Osteoblast (primary cell): ENCODE measurements at regions not wholly inside any gene's neighbourhood (a gene's known extent, or its start where the extent isn't known, plus 50 kb on each side); places are given as distances from the start of the nearest gene placed in this dataset.

Experiments used
- DNase-seq: peaks from one replicate; pipeline ENCODE4 v3.0.0; 2011; ENCODE audit warnings: low spot score, mixed read lengths; ENCODE audit not compliant: insufficient read length; ENCODE audit errors: missing footprints
- H2AFZ ChIP-seq: 2 replicates; pipeline ENCODE4 v1.6.0; 2011; ENCODE audit warnings: mild to moderate bottlenecking, low read length
- H3K27ac ChIP-seq: 2 replicates; pipeline ENCODE4 v1.5.1; 2011; ENCODE audit warnings: mild to moderate bottlenecking, low read depth, low read length, moderate library complexity
- H3K27me3 ChIP-seq: 2 replicates; pipeline ENCODE4 v1.6.0; 2012; ENCODE audit warnings: mild to moderate bottlenecking, control low read depth, inconsistent platforms, low read length, moderate library complexity; ENCODE audit not compliant: insufficient read depth
- H3K36me3 ChIP-seq: 2 replicates; pipeline ENCODE4 v1.5.1; 2011; ENCODE audit warnings: mild to moderate bottlenecking, low read length, control low read depth, moderate library complexity; ENCODE audit not compliant: insufficient read depth
- H3K4me1 ChIP-seq: 2 replicates; pipeline ENCODE4 v1.5.1; 2011; ENCODE audit warnings: mild to moderate bottlenecking, low read length, control low read depth, moderate library complexity; ENCODE audit not compliant: insufficient read depth
- H3K4me2 ChIP-seq: 2 replicates; pipeline ENCODE4 v1.6.0; 2011; ENCODE audit warnings: mild to moderate bottlenecking, low read length; ENCODE audit not compliant: insufficient read depth
- H3K4me3 ChIP-seq: fragments of 200-600 bp; sonication (generic); 3 replicates; pipeline ENCODE4 v1.5.1; 2012; ENCODE audit warnings: mild to moderate bottlenecking, low read length, inconsistent platforms; ENCODE audit not compliant: insufficient read depth
- H3K79me2 ChIP-seq: 2 replicates; pipeline ENCODE4 v1.6.0; 2012; ENCODE audit warnings: mild to moderate bottlenecking, low read length, control low read depth, inconsistent platforms; ENCODE audit not compliant: insufficient read depth
- H3K9me3 ChIP-seq: 2 replicates; pipeline ENCODE4 v1.5.1; 2011; ENCODE audit warnings: low read depth, low read length, control low read depth
- H4K20me1 ChIP-seq: 2 replicates; pipeline ENCODE4 v1.6.0; 2012; ENCODE audit warnings: mild to moderate bottlenecking, low read length, control low read depth; ENCODE audit not compliant: insufficient read depth
- CTCF ChIP-seq: IDR thresholded peaks from 2 replicates; pipeline ENCODE4 v1.5.1; 2011; ENCODE audit warnings: mild to moderate bottlenecking, low read depth, low read length, moderate library complexity; ENCODE audit errors: extremely low read depth

GRCh38 chr22:49368976-49369725, 458.5 kb downstream of the BRD1 start:
- H3K79me2 ChIP-seq, result no peaks in the 10 kb centered on the region
- H3K36me3 ChIP-seq, result no peaks in the 10 kb centered on the region
- TF ChIP-seq CTCF, result no peak
- no peaks in the 10 kb centered on the region for H3K27me3 ChIP-seq
- no peak overlapping the region for H3K4me3 ChIP-seq
- no peaks in the 10 kb centered on the region for H3K9me3 ChIP-seq
- no peak overlapping the region for H2AFZ ChIP-seq
- DNase-seq, result peak; percentile 53
- no peak overlapping the region for H3K4me2 ChIP-seq
- H3K27ac ChIP-seq, result no peak overlapping the region
- H3K4me1 ChIP-seq, result no peaks in the 10 kb centered on the region
- H4K20me1 ChIP-seq, result no peaks in the 10 kb centered on the region

GRCh38 chr22:49368221-49368975, 459.3 kb downstream of the BRD1 start:
- Histone ChIP-seq H3K9me3 (peaks cover 4% of the 10 kb centered on the region), H4K20me1 (no peaks in the 10 kb centered on the region), H3K4me3 (no peak overlapping the region), H3K4me2 (no peak overlapping the region), H3K27ac (no peak overlapping the region), H2AFZ (no peak overlapping the region), H3K27me3 (no peaks in the 10 kb centered on the region), H3K36me3 (no peaks in the 10 kb centered on the region), H3K79me2 (no peaks in the 10 kb centered on the region), H3K4me1 (no peaks in the 10 kb centered on the region)
- peak; percentile 79 for DNase-seq
- no peak for TF ChIP-seq CTCF

GRCh38 chr22:49367041-49367697, 460.5 kb downstream of the BRD1 start:
- peaks cover 4% of the 10 kb centered on the region for H3K9me3 ChIP-seq
- no peak for TF ChIP-seq CTCF
- peak; percentile 35 for DNase-seq

GRCh38 chr22:49366437-49366836, 461.2 kb downstream of the BRD1 start:
- no peak for TF ChIP-seq CTCF
- Histone ChIP-seq H3K27me3 (no peaks in the 10 kb centered on the region), H4K20me1 (no peaks in the 10 kb centered on the region), H3K27ac (no peak overlapping the region), H3K4me1 (no peaks in the 10 kb centered on the region), H3K9me3 (peaks cover 4% of the 10 kb centered on the region), H3K36me3 (no peaks in the 10 kb centered on the region), H3K4me2 (no peak overlapping the region), H2AFZ (no peak overlapping the region), H3K4me3 (no peak overlapping the region), H3K79me2 (no peaks in the 10 kb centered on the region)
- no peak for DNase-seq

More at GRCh38 chr22:49367041-49367697, 460.5 kb downstream of the BRD1 start:
- Histone ChIP-seq H2AFZ (no peak overlapping the region), H3K36me3 (no peaks in the 10 kb centered on the region), H3K27ac (no peak overlapping the region), H3K4me3 (no peak overlapping the region), H3K79me2 (no peaks in the 10 kb centered on the region), H4K20me1 (no peaks in the 10 kb centered on the region), H3K27me3 (no peaks in the 10 kb centered on the region), H3K4me2 (no peak overlapping the region), H3K4me1 (no peaks in the 10 kb centered on the region)
